Neural cell (in vitro differentiated cells): ENCODE measurements at regions not wholly inside any gene's neighbourhood (a gene's known extent, or its start where the extent isn't known, plus 50 kb on each side); places are given as distances from the start of the nearest gene placed in this dataset.

Experiments used
- H2AFZ ChIP-seq: fragments of 200-600, 300-800 bp; sonication (generic), shearing (Covaris generic); 2 replicates; pipeline ENCODE4 v1.6.0; 2014; ENCODE audit warnings: low read depth, mild to moderate bottlenecking, antibody characterized with exemption, low read length, moderate library complexity
- H3F3A ChIP-seq: fragments of 200-600 bp; shearing (Covaris generic); 2 replicates; pipeline ENCODE4 v1.6.1; 2016; ENCODE audit warnings: mild to moderate bottlenecking, moderate library complexity, mixed read lengths, antibody characterized with exemption, low read length; ENCODE audit not compliant: insufficient read depth, poor library complexity, severe bottlenecking
- H3K27ac ChIP-seq: fragments of 200-600, 300-800 bp; sonication (generic), shearing (Covaris generic); 2 replicates; pipeline ENCODE4 v1.5.1; 2014; ENCODE audit warnings: mild to moderate bottlenecking, low read length, moderate library complexity
- H3K27me3 ChIP-seq: fragments of 300-800, 200-600 bp; sonication (generic), shearing (Covaris generic); 2 replicates; pipeline ENCODE4 v1.6.0; 2014; ENCODE audit warnings: mild to moderate bottlenecking, low read depth, low read length, moderate library complexity; ENCODE audit not compliant: insufficient read depth
- H3K36me3 ChIP-seq: fragments of 300-800, 200-600 bp; sonication (generic), shearing (Covaris generic); 2 replicates; pipeline ENCODE4 v1.5.1; 2014; ENCODE audit warnings: mild to moderate bottlenecking, antibody characterized with exemption, low read length, moderate library complexity; ENCODE audit not compliant: insufficient read depth
- H3K4me2 ChIP-seq: fragments of 300-800, 200-600 bp; sonication (generic), shearing (Covaris generic); 2 replicates; pipeline ENCODE4 v1.6.0; 2014; ENCODE audit warnings: mild to moderate bottlenecking, low read length
- H3K4me3 ChIP-seq: fragments of 300-800, 200-600 bp; sonication (generic), shearing (Covaris generic); 2 replicates; pipeline ENCODE4 v1.5.1; 2014; ENCODE audit warnings: mild to moderate bottlenecking, low read length, moderate library complexity
- H3K79me2 ChIP-seq: fragments of 200-600 bp; shearing (Covaris generic); replicated peaks from 2 replicates; pipeline ENCODE4 v1.6.0; 2014; ENCODE audit warnings: mild to moderate bottlenecking, low read length, moderate library complexity; ENCODE audit not compliant: insufficient read depth
- H3K9ac ChIP-seq: fragments of 300-800, 200-600 bp; sonication (generic), shearing (Covaris generic); 2 replicates; pipeline ENCODE4 v1.6.1; 2016; ENCODE audit warnings: mild to moderate bottlenecking, low read length, mixed read lengths
- H3K9me2 ChIP-seq: fragments of 200-600 bp; shearing (Covaris generic); 2 replicates; pipeline ENCODE4 v1.6.1; 2016; ENCODE audit warnings: mild to moderate bottlenecking, low read length, mixed read lengths; ENCODE audit not compliant: insufficient read depth
- H3K9me3 ChIP-seq: fragments of 200-600, 300-800 bp; sonication (generic), shearing (Covaris generic); 2 replicates; pipeline ENCODE4 v1.6.1; 2016; ENCODE audit warnings: mild to moderate bottlenecking, mixed run types, low read length, moderate library complexity, mixed read lengths
- H4K20me1 ChIP-seq: fragments of 200-600 bp; shearing (Covaris generic); 2 replicates; pipeline ENCODE4 v1.6.1; 2016; ENCODE audit warnings: mild to moderate bottlenecking, mixed run types; ENCODE audit not compliant: insufficient read depth
- CTCF ChIP-seq: fragments of 450-650 bp; IDR thresholded peaks from 2 replicates; pipeline ENCODE4 v1.5.1; 2014; ENCODE audit warnings: antibody characterized with exemption, mild to moderate bottlenecking, moderate library complexity; ENCODE audit not compliant: poor library complexity, severe bottlenecking
- EP300 ChIP-seq: fragments of 450-650 bp; conservative IDR thresholded peaks from 2 replicates; pipeline ENCODE4 v1.6.1; 2014; ENCODE audit warnings: antibody characterized with exemption, mild to moderate bottlenecking, moderate library complexity; ENCODE audit not compliant: poor library complexity, severe bottlenecking
- EZH2 ChIP-seq: fragments of 200-600, 300-800 bp; shearing (Covaris generic), sonication (generic); IDR thresholded peaks from 2 replicates; pipeline ENCODE4 v1.6.1; 2014; ENCODE audit warnings: antibody characterized with exemption, low read length, borderline replicate concordance, mild to moderate bottlenecking; ENCODE audit not compliant: insufficient read depth, poor library complexity, severe bottlenecking
- MXI1 ChIP-seq: fragments of 450-650 bp; conservative IDR thresholded peaks from 2 replicates; pipeline ENCODE4 v1.6.1; 2014; ENCODE audit warnings: antibody characterized with exemption, mild to moderate bottlenecking; ENCODE audit not compliant: poor library complexity, severe bottlenecking
- POLR2AphosphoS5 ChIP-seq: IDR thresholded peaks from 2 replicates; pipeline ENCODE4 v1.6.1; 2012
- RAD21 ChIP-seq: fragments of 450-650 bp; conservative IDR thresholded peaks from 2 replicates; pipeline ENCODE4 v1.6.1; 2014; ENCODE audit warnings: antibody characterized with exemption, mild to moderate bottlenecking, moderate library complexity
- REST ChIP-seq: IDR thresholded peaks from 2 replicates; pipeline ENCODE4 v1.6.1; 2012; ENCODE audit warnings: borderline replicate concordance
- SMC3 ChIP-seq: fragments of 450-650 bp; conservative IDR thresholded peaks from 2 replicates; pipeline ENCODE4 v1.6.1; 2014; ENCODE audit warnings: antibody characterized with exemption, mild to moderate bottlenecking, moderate library complexity; ENCODE audit not compliant: poor library complexity
- TAF1 ChIP-seq: IDR thresholded peaks from 2 replicates; pipeline ENCODE4 v1.6.1; 2012; ENCODE audit warnings: low read depth

GRCh38 chr22:34160141-34160783 lies 240.0 kb upstream of the LARGE1 start:
- Histone ChIP-seq H3F3A (no peaks in the 10 kb centered on the region), H2AFZ (no peak overlapping the region), H3K79me2 (no peaks in the 10 kb centered on the region), H3K9me2 (no peaks in the 10 kb centered on the region), H3K9ac (no peak overlapping the region), H3K4me2 (no peak overlapping the region), H4K20me1 (no peaks in the 10 kb centered on the region), H3K9me3 (no peaks in the 10 kb centered on the region), H3K27ac (no peak overlapping the region), H3K36me3 (no peaks in the 10 kb centered on the region), H3K27me3 (no peaks in the 10 kb centered on the region), H3K4me3 (no peak overlapping the region)
- TF ChIP-seq CTCF (no peak), SMC3 (no peak), EP300 (no peak), EZH2 (no peak), RAD21 (no peak), TAF1 (no peak), MXI1 (no peak), POLR2AphosphoS5 (no peak), REST (no peak)

GRCh38 chr22:34161431-34162123 lies 241.3 kb upstream of the LARGE1 start:
- no peak overlapping the region for H3K27ac ChIP-seq
- H3K4me3 ChIP-seq: no peak overlapping the region
- no peaks in the 10 kb centered on the region for H3K79me2 ChIP-seq
- H3K36me3 ChIP-seq: no peaks in the 10 kb centered on the region
- H3K9ac ChIP-seq: no peak overlapping the region
- H4K20me1 ChIP-seq: no peaks in the 10 kb centered on the region
- no peaks in the 10 kb centered on the region for H3F3A ChIP-seq
- no peaks in the 10 kb centered on the region for H3K27me3 ChIP-seq
- TF ChIP-seq TAF1: no peak
- no peak for TF ChIP-seq SMC3
- no peak overlapping the region for H3K4me2 ChIP-seq
- H3K9me3 ChIP-seq: no peaks in the 10 kb centered on the region
- no peaks in the 10 kb centered on the region for H3K9me2 ChIP-seq
- H2AFZ ChIP-seq: no peak overlapping the region
